ENCODE measurements at regions not wholly inside any gene's neighbourhood (a gene's known extent, or its start where the extent isn't known, plus 50 kb on each side); places are given as distances from the start of the nearest gene placed in this dataset.
"Not testable (repeated sequence)": the region's sequence is repeated elsewhere in the genome, so short reads cannot be mapped to it uniquely, and the experiment has no call there.

DNA sequence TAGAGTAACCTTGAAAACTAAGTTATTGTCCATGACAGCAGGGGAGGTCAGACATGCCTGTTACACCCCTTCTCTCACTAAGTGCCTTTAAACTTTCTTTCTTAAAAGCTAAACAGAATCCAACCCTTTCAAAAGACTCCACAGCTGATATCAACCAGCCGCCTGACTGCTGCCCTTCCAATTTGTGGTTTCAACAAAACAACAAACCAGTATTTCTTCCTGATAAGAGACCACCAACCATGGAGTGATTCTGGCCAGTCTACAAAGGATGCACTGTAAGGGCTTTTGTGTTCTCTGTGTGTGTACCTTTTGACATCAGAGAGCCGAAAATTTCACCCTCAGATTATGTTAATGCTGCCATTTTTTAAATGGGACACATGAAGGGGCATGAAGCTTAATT, 1204.2 kb downstream of the ROBO2 start:
- H3K36me3 ChIP-seq (ENCODE audit: control insufficient read depth in 5 of 5, insufficient read depth in 5 of 5, low read length in 5 of 5), result no peaks in the 10 kb centered on the region
- H3K9ac ChIP-seq (ENCODE audit: low read length in 5 of 5), result no peak overlapping the region
- H3K4me3 ChIP-seq (ENCODE audit: low read depth in 1 of 5, low read length in 5 of 5), result no peak overlapping the region
- H3K27me3 ChIP-seq (ENCODE audit: control insufficient read depth in 5 of 5, insufficient read depth in 4 of 5, low read length in 5 of 5), result no peaks in the 10 kb centered on the region
- no peaks in the 10 kb centered on the region for H3K4me1 ChIP-seq (ENCODE audit: control insufficient read depth in 5 of 5, insufficient read depth in 5 of 5, low read length in 5 of 5)
- H3K27ac ChIP-seq (ENCODE audit: low read depth, low read length), result no peak overlapping the region
- H3K9me3 ChIP-seq (ENCODE audit: control insufficient read depth in 5 of 5, low read length in 5 of 5), result peaks cover 2 to 25% (median 22%) of the 10 kb centered on the region in 5 donors

GRCh38 chr3:78249294-78249693, 1209.4 kb downstream of the ROBO2 start:
- H3K4me3 ChIP-seq (ENCODE audit: low read depth in 1 of 5, low read length in 5 of 5), result no peak overlapping the region
- H3K27ac ChIP-seq (ENCODE audit: low read depth, low read length), result no peak overlapping the region
- no peak overlapping the region for H3K9ac ChIP-seq (ENCODE audit: low read length in 5 of 5)
- H3K36me3 ChIP-seq (ENCODE audit: control insufficient read depth in 5 of 5, insufficient read depth in 5 of 5, low read length in 5 of 5), result no peaks in the 10 kb centered on the region
- no peaks in the 10 kb centered on the region for H3K27me3 ChIP-seq (ENCODE audit: control insufficient read depth in 5 of 5, insufficient read depth in 4 of 5, low read length in 5 of 5)
- H3K4me1 ChIP-seq (ENCODE audit: control insufficient read depth in 5 of 5, insufficient read depth in 5 of 5, low read length in 5 of 5), result no peaks in the 10 kb centered on the region
- peaks cover 0 to 12% (median 10%) of the 10 kb centered on the region in 5 donors for H3K9me3 ChIP-seq (ENCODE audit: control insufficient read depth in 5 of 5, low read length in 5 of 5)

DNA sequence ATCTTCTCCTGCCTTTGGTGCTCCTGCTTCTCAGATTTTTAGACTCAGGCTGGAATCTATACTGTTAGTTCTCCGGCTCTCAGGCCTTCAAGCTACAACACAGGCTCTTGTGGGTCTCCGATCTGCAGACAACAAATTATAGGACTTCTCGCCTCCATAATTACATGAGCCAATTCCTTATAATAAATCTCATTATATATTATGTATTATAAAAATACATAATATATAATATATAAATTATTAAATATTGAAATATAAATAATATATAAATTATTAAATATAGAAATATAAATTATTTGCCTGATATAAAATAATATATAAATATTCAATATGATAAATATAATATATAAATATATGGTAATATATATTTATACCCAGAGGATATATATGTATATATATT, 1214.0 kb downstream of the ROBO2 start:
- no peak overlapping the region for H3K27ac ChIP-seq (ENCODE audit: low read depth, low read length)
- H3K4me1 ChIP-seq (ENCODE audit: control insufficient read depth in 5 of 5, insufficient read depth in 5 of 5, low read length in 5 of 5), result no peaks in the 10 kb centered on the region
- H3K9ac ChIP-seq (ENCODE audit: low read length in 5 of 5), result no peak overlapping the region
- no peaks in the 10 kb centered on the region for H3K27me3 ChIP-seq (ENCODE audit: control insufficient read depth in 5 of 5, insufficient read depth in 4 of 5, low read length in 5 of 5)
- no peak overlapping the region for H3K4me3 ChIP-seq (ENCODE audit: low read depth in 1 of 5, low read length in 5 of 5)
- H3K36me3 ChIP-seq (ENCODE audit: control insufficient read depth in 5 of 5, insufficient read depth in 5 of 5, low read length in 5 of 5), result no peaks in the 10 kb centered on the region
- no peaks in the 10 kb centered on the region for H3K9me3 ChIP-seq (ENCODE audit: control insufficient read depth in 5 of 5, low read length in 5 of 5)

DNA sequence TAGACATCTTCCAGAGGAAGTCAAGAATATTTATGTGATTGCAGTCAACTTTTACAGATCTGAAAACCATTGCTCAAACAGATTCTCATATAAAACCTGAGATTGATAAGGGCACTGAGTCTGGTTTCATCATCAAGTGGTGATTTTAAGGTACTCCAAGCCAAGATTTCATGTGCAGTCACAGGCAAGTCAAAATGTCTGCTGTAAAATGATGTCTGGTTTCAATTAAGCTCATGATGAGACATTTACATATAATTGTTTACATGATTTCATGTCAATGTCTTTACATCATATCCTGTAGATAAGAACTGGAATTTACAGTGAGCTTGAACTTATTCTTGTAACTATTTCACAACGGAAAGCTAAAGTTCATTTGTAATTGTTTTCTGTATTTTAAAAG, 1215.5 kb downstream of the ROBO2 start:
- Histone ChIP-seq H3K36me3 (ENCODE audit: control insufficient read depth in 5 of 5, insufficient read depth in 5 of 5, low read length in 5 of 5) (no peaks in the 10 kb centered on the region), H3K27me3 (ENCODE audit: control insufficient read depth in 5 of 5, insufficient read depth in 4 of 5, low read length in 5 of 5) (no peaks in the 10 kb centered on the region), H3K4me1 (ENCODE audit: control insufficient read depth in 5 of 5, insufficient read depth in 5 of 5, low read length in 5 of 5) (no peaks in the 10 kb centered on the region), H3K4me3 (ENCODE audit: low read depth in 1 of 5, low read length in 5 of 5) (no peak overlapping the region), H3K9me3 (ENCODE audit: control insufficient read depth in 5 of 5, low read length in 5 of 5) (no peaks in the 10 kb centered on the region), H3K27ac (ENCODE audit: low read depth, low read length) (no peak overlapping the region), H3K9ac (ENCODE audit: low read length in 5 of 5) (no peak overlapping the region)

GRCh38 chr3:78256123-78256522, 1216.2 kb downstream of the ROBO2 start:
- H3K36me3 ChIP-seq (ENCODE audit: control insufficient read depth in 5 of 5, insufficient read depth in 5 of 5, low read length in 5 of 5), result no peaks in the 10 kb centered on the region
- no peak overlapping the region for H3K9ac ChIP-seq (ENCODE audit: low read length in 5 of 5)
- H3K9me3 ChIP-seq (ENCODE audit: control insufficient read depth in 5 of 5, low read length in 5 of 5), result no peaks in the 10 kb centered on the region
- H3K27me3 ChIP-seq (ENCODE audit: control insufficient read depth in 5 of 5, insufficient read depth in 4 of 5, low read length in 5 of 5), result no peaks in the 10 kb centered on the region
- no peak overlapping the region for H3K4me3 ChIP-seq (ENCODE audit: low read depth in 1 of 5, low read length in 5 of 5)
- H3K27ac ChIP-seq (ENCODE audit: low read depth, low read length), result no peak overlapping the region
- no peaks in the 10 kb centered on the region for H3K4me1 ChIP-seq (ENCODE audit: control insufficient read depth in 5 of 5, insufficient read depth in 5 of 5, low read length in 5 of 5)

DNA sequence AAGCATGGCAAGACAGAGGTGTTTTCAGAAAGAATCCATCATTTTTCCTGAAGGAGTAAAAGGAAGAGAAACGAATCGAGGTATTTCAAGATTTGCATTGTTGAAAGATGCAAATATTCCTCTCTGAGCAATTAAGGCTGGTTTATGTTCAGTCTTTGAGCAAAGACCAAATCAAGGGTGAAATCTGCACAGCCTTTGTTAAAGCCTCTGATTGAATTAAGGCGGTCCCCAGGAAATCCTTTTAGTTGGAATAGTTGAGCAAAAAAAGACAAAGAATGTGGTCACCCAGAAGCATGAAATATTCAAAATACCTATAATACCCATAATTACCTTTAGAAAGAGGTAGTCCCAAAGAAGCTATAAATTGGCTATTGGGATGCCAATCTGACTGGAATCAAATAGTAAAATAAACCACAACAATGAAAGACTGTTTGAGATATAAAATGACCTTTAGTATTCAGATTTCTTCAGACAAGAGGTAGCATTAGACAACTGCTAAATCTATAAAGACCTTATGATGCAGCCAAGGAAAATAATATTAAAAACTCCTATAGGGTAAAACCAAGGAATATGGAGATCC, 1218.1 kb downstream of the ROBO2 start:
- no peaks in the 10 kb centered on the region for H3K27me3 ChIP-seq (ENCODE audit: control insufficient read depth in 5 of 5, insufficient read depth in 4 of 5, low read length in 5 of 5)
- no peaks in the 10 kb centered on the region for H3K36me3 ChIP-seq (ENCODE audit: control insufficient read depth in 5 of 5, insufficient read depth in 5 of 5, low read length in 5 of 5)
- H3K9me3 ChIP-seq (ENCODE audit: control insufficient read depth in 5 of 5, low read length in 5 of 5), result no peaks in the 10 kb centered on the region
- H3K4me3 ChIP-seq (ENCODE audit: low read depth in 1 of 5, low read length in 5 of 5), result no peak overlapping the region
- no peak overlapping the region for H3K9ac ChIP-seq (ENCODE audit: low read length in 5 of 5)
- H3K27ac ChIP-seq (ENCODE audit: low read depth, low read length), result no peak overlapping the region
- H3K4me1 ChIP-seq (ENCODE audit: control insufficient read depth in 5 of 5, insufficient read depth in 5 of 5, low read length in 5 of 5), result no peaks in the 10 kb centered on the region

GRCh38 chr3:78258798-78259197, 1218.9 kb downstream of the ROBO2 start:
- Histone ChIP-seq H3K27me3 (ENCODE audit: control insufficient read depth in 5 of 5, insufficient read depth in 4 of 5, low read length in 5 of 5) (no peaks in the 10 kb centered on the region), H3K36me3 (ENCODE audit: control insufficient read depth in 5 of 5, insufficient read depth in 5 of 5, low read length in 5 of 5) (no peaks in the 10 kb centered on the region), H3K27ac (ENCODE audit: low read depth, low read length) (no peak overlapping the region), H3K4me1 (ENCODE audit: control insufficient read depth in 5 of 5, insufficient read depth in 5 of 5, low read length in 5 of 5) (no peaks in the 10 kb centered on the region), H3K9ac (ENCODE audit: low read length in 5 of 5) (no peak overlapping the region), H3K4me3 (ENCODE audit: low read depth in 1 of 5, low read length in 5 of 5) (no peak overlapping the region), H3K9me3 (ENCODE audit: control insufficient read depth in 5 of 5, low read length in 5 of 5) (no peaks in the 10 kb centered on the region)

GRCh38 chr3:78260388-78260787, 1220.5 kb downstream of the ROBO2 start:
- Histone ChIP-seq H3K4me3 (ENCODE audit: low read depth in 1 of 5, low read length in 5 of 5) (no peak overlapping the region), H3K9ac (ENCODE audit: low read length in 5 of 5) (no peak overlapping the region), H3K36me3 (ENCODE audit: control insufficient read depth in 5 of 5, insufficient read depth in 5 of 5, low read length in 5 of 5) (no peaks in the 10 kb centered on the region), H3K9me3 (ENCODE audit: control insufficient read depth in 5 of 5, low read length in 5 of 5) (no peaks in the 10 kb centered on the region), H3K4me1 (ENCODE audit: control insufficient read depth in 5 of 5, insufficient read depth in 5 of 5, low read length in 5 of 5) (no peaks in the 10 kb centered on the region), H3K27ac (ENCODE audit: low read depth, low read length) (no peak overlapping the region), H3K27me3 (ENCODE audit: control insufficient read depth in 5 of 5, insufficient read depth in 4 of 5, low read length in 5 of 5) (no peaks in the 10 kb centered on the region)

DNA sequence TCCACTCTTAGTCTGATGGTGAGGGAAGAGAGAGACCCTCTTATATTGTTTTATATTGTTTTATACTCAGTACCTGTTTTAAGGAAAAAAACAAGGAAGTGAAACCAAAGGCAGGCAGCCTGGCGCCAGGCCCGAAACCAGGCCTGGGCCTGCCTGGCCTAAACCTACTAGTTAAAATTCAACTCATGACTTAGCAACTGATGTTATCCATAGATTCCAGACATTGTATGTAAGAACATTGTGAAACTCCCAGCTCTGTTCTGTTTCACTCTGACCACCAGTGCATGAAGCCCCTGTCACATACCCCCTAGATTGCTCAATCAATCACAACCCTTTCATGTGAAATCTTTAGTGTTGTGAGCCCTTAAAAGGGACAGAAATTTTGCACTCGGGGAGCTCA, 1226.7 kb downstream of the ROBO2 start:
- H3K27ac ChIP-seq (ENCODE audit: low read depth, low read length); H3K9ac ChIP-seq (ENCODE audit: low read length in 5 of 5); H3K36me3 ChIP-seq (ENCODE audit: control insufficient read depth in 5 of 5, insufficient read depth in 5 of 5, low read length in 5 of 5); H3K27me3 ChIP-seq (ENCODE audit: control insufficient read depth in 5 of 5, insufficient read depth in 4 of 5, low read length in 5 of 5); H3K4me3 ChIP-seq (ENCODE audit: low read depth in 1 of 5, low read length in 5 of 5); H3K4me1 ChIP-seq (ENCODE audit: control insufficient read depth in 5 of 5, insufficient read depth in 5 of 5, low read length in 5 of 5): not testable (repeated sequence)
- peaks cover 0 to 17% (median 13%) of the 10 kb centered on the region in 5 donors for H3K9me3 ChIP-seq (ENCODE audit: control insufficient read depth in 5 of 5, low read length in 5 of 5)

- Histone ChIP-seq H3K4me1 (ENCODE audit: control insufficient read depth in 5 of 5, insufficient read depth in 5 of 5, low read length in 5 of 5) (no peaks in the 10 kb centered on the region), H3K27ac (ENCODE audit: low read depth, low read length) (no peak overlapping the region), H3K9ac (ENCODE audit: low read length in 5 of 5) (no peak overlapping the region), H3K9me3 (ENCODE audit: control insufficient read depth in 5 of 5, low read length in 5 of 5) (peaks cover 0 to 17% (median 13%) of the 10 kb centered on the region in 5 donors), H3K36me3 (ENCODE audit: control insufficient read depth in 5 of 5, insufficient read depth in 5 of 5, low read length in 5 of 5) (no peaks in the 10 kb centered on the region), H3K4me3 (ENCODE audit: low read depth in 1 of 5, low read length in 5 of 5) (no peak overlapping the region), H3K27me3 (ENCODE audit: control insufficient read depth in 5 of 5, insufficient read depth in 4 of 5, low read length in 5 of 5) (no peaks in the 10 kb centered on the region)
Measured at GRCh38 chr3:78267235-78267634, 1227.3 kb downstream of the ROBO2 start.

DNA sequence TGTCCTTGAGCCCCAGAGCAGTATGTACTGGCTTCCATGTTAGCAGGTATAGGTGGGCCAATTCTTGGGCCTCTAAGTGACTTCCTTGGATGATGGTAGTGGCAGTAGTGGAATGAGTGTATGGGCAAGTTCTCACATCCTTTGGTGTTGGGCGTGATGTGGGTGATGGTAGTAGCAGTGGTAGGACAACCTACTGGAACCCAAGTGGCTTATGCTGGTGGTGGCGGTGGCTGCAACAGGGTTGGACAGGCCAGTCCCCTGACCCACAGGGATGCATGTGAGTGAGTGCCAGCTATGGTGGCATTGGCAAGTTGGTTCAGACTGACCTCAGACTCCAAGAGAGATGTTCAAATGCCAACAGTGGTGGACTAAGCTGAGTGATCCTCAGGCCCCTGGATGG, 1228.2 kb downstream of the ROBO2 start:
- H3K27me3 ChIP-seq (ENCODE audit: control insufficient read depth in 5 of 5, insufficient read depth in 4 of 5, low read length in 5 of 5), result no peaks in the 10 kb centered on the region
- peaks cover 0 to 17% (median 13%) of the 10 kb centered on the region in 5 donors for H3K9me3 ChIP-seq (ENCODE audit: control insufficient read depth in 5 of 5, low read length in 5 of 5)
- H3K4me3 ChIP-seq (ENCODE audit: low read depth in 1 of 5, low read length in 5 of 5), result no peak overlapping the region
- no peaks in the 10 kb centered on the region for H3K4me1 ChIP-seq (ENCODE audit: control insufficient read depth in 5 of 5, insufficient read depth in 5 of 5, low read length in 5 of 5)
- no peak overlapping the region for H3K27ac ChIP-seq (ENCODE audit: low read depth, low read length)
- H3K36me3 ChIP-seq (ENCODE audit: control insufficient read depth in 5 of 5, insufficient read depth in 5 of 5, low read length in 5 of 5), result no peaks in the 10 kb centered on the region
- no peak overlapping the region for H3K9ac ChIP-seq (ENCODE audit: low read length in 5 of 5)

Data from subcutaneous abdominal adipose tissue (tissue), 5 donors.